ENCODE measurements at regions not wholly inside any gene's neighbourhood (a gene's known extent, or its start where the extent isn't known, plus 50 kb on each side); places are given as distances from the start of the nearest gene placed in this dataset.

- H3K4me2 ChIP-seq (ENCODE audit: low read length): no peak overlapping the region
- no peaks in the 10 kb centered on the region for H3K79me2 ChIP-seq
- H3K4me3 ChIP-seq (ENCODE audit: low read depth, low read length): no peak overlapping the region
- H3K4me1 ChIP-seq: no peaks in the 10 kb centered on the region
- TF ChIP-seq CTCF (IDR thresholded peaks at IDR 0.05): no peak
- no peaks in the 10 kb centered on the region for H3K27me3 ChIP-seq (ENCODE audit: control insufficient read depth, insufficient read depth, low read length)
- no peak overlapping the region for H2AFZ ChIP-seq
- no peak overlapping the region for H3K27ac ChIP-seq
- no peak overlapping the region for H3K9ac ChIP-seq
- H3K9me3 ChIP-seq (ENCODE audit: control insufficient read depth, low read length): no peaks in the 10 kb centered on the region
- no peaks in the 10 kb centered on the region for H3K36me3 ChIP-seq (ENCODE audit: control insufficient read depth, insufficient read depth, low read length)
These were observed 802.1 kb upstream of the POU3F3 start for GRCh38 chr2:104051766-104052165.

GRCh38 chr2:104052356-104052755, 801.6 kb upstream of the POU3F3 start:
- Histone ChIP-seq H3K4me2 (ENCODE audit: low read length) (no peak overlapping the region), H3K9me3 (ENCODE audit: control insufficient read depth, low read length) (no peaks in the 10 kb centered on the region), H3K79me2 (no peaks in the 10 kb centered on the region), H2AFZ (no peak overlapping the region), H3K27ac (no peak overlapping the region), H3K4me1 (no peaks in the 10 kb centered on the region), H3K36me3 (ENCODE audit: control insufficient read depth, insufficient read depth, low read length) (no peaks in the 10 kb centered on the region), H3K4me3 (ENCODE audit: low read depth, low read length) (no peak overlapping the region), H3K27me3 (ENCODE audit: control insufficient read depth, insufficient read depth, low read length) (no peaks in the 10 kb centered on the region), H3K9ac (no peak overlapping the region)
- TF ChIP-seq CTCF (IDR thresholded peaks at IDR 0.05): no peak

GRCh38 chr2:104056451-104056850, 797.5 kb upstream of the POU3F3 start:
- no peaks in the 10 kb centered on the region for H3K36me3 ChIP-seq (ENCODE audit: control insufficient read depth, insufficient read depth, low read length)
- H3K4me3 ChIP-seq (ENCODE audit: low read depth, low read length): no peak overlapping the region
- no peak for TF ChIP-seq CTCF (IDR thresholded peaks at IDR 0.05)
- no peak overlapping the region for H3K9ac ChIP-seq
- H3K4me1 ChIP-seq: no peaks in the 10 kb centered on the region
- no peak overlapping the region for H2AFZ ChIP-seq
- H3K79me2 ChIP-seq: no peaks in the 10 kb centered on the region
- no peaks in the 10 kb centered on the region for H3K9me3 ChIP-seq (ENCODE audit: control insufficient read depth, low read length)
- H3K4me2 ChIP-seq (ENCODE audit: low read length): no peak overlapping the region
- no peaks in the 10 kb centered on the region for H3K27me3 ChIP-seq (ENCODE audit: control insufficient read depth, insufficient read depth, low read length)
- no peak overlapping the region for H3K27ac ChIP-seq

GRCh38 chr2:104068665-104069064, 785.2 kb upstream of the POU3F3 start:
- H3K79me2 ChIP-seq: no peaks in the 10 kb centered on the region
- no peak overlapping the region for H3K9ac ChIP-seq
- no peak overlapping the region for H3K4me2 ChIP-seq (ENCODE audit: low read length)
- no peaks in the 10 kb centered on the region for H3K27me3 ChIP-seq (ENCODE audit: control insufficient read depth, insufficient read depth, low read length)
- H3K36me3 ChIP-seq (ENCODE audit: control insufficient read depth, insufficient read depth, low read length): no peaks in the 10 kb centered on the region
- H3K4me1 ChIP-seq: no peaks in the 10 kb centered on the region
- no peaks in the 10 kb centered on the region for H3K9me3 ChIP-seq (ENCODE audit: control insufficient read depth, low read length)
- H3K27ac ChIP-seq: no peak overlapping the region
- TF ChIP-seq CTCF (IDR thresholded peaks at IDR 0.05): no peak
- H3K4me3 ChIP-seq (ENCODE audit: low read depth, low read length): no peak overlapping the region
- H2AFZ ChIP-seq: no peak overlapping the region

- Histone ChIP-seq H3K27me3 (ENCODE audit: control insufficient read depth, insufficient read depth, low read length) (no peaks in the 10 kb centered on the region), H3K36me3 (ENCODE audit: control insufficient read depth, insufficient read depth, low read length) (no peaks in the 10 kb centered on the region), H3K4me2 (ENCODE audit: low read length) (no peak overlapping the region), H2AFZ (no peak overlapping the region), H3K9me3 (ENCODE audit: control insufficient read depth, low read length) (no peaks in the 10 kb centered on the region), H3K4me3 (ENCODE audit: low read depth, low read length) (no peak overlapping the region), H3K4me1 (no peaks in the 10 kb centered on the region), H3K27ac (no peak overlapping the region), H3K9ac (no peak overlapping the region), H3K79me2 (no peaks in the 10 kb centered on the region)
- no peak for TF ChIP-seq CTCF (IDR thresholded peaks at IDR 0.05)
These were observed 776.3 kb upstream of the POU3F3 start for GRCh38 chr2:104077573-104077972.
